Ovary (tissue), 7 donors: ENCODE measurements at regions not wholly inside any gene's neighbourhood (a gene's known extent, or its start where the extent isn't known, plus 50 kb on each side); places are given as distances from the start of the nearest gene placed in this dataset.

ENCODE experiments used
- DNase-seq, 5 donors: peaks; one replicate each; pipeline ENCODE4 v3.0.0-alpha.2; 2019 to 2020
- H3K27ac ChIP-seq, 2 donors: fragments of 200-600 bp; one replicate each; pipeline versions ENCODE4 v1.5.1 to v1.8.0; 2019 to 2022
- H3K27me3 ChIP-seq: fragments of 200-600 bp; one replicate; pipeline ENCODE4 v1.8.0; 2022
- H3K36me3 ChIP-seq: fragments of 200-600 bp; sonication (generic); one replicate; pipeline ENCODE4 v1.5.1; 2019
- H3K4me1 ChIP-seq: one replicate; pipeline ENCODE4 v1.8.1; 2013; ENCODE audit warnings: mild to moderate bottlenecking, moderate library complexity; ENCODE audit not compliant: insufficient read depth
- H3K4me3 ChIP-seq: fragments of 200-600 bp; sonication (generic); one replicate; pipeline ENCODE4 v1.5.1; 2017
- H3K9me3 ChIP-seq, 2 donors: fragments of 200-600 bp in 1 of 2; sonication (generic) in 1 of 2; one replicate each; pipeline versions ENCODE4 v1.5.1 to v1.8.1; 2013 to 2019; ENCODE audit warnings: mild to moderate bottlenecking in 1 of 2, moderate library complexity in 1 of 2
- EP300 ChIP-seq: sonication (generic); formaldehyde crosslinking; IDR thresholded peaks from one replicate; pipeline ENCODE4 v1.6.1; 2017; ENCODE audit warnings: antibody characterized with exemption
- POLR2A ChIP-seq: fragments of 450-650 bp; IDR thresholded peaks from one replicate; pipeline ENCODE4 v1.6.1; 2017; ENCODE audit warnings: antibody characterized with exemption, mild to moderate bottlenecking, moderate library complexity
- WGBS, 3 donors: extraction: QIAGEN DNeasy Blood & Tissue Kit in 1 of 3; methylation state at CpG; one replicate each; pipeline versions ENCODE4 v1.1.5 to v1.1.7; 2013 to 2017; 5-methylcytosine and 5-hydroxymethylcytosine counted together
- intact Hi-C, 4 donors: fragments of 100-400 bp; cut with DNase I; formaldehyde crosslinking; loops; one replicate each; pipeline versions ENCODE4 v1.11.0 to v1.15.1; 2022 to 2023
- TF ChIP-seq, protein P1 (sequence below), 3 donors: fragments of 450-650 bp in 2 of 3; fragments of 200-600 bp in 1 of 3; IDR thresholded peaks; one replicate each; pipeline versions ENCODE4 v1.5.1 to v1.8.0; 2016 to 2022; ENCODE audit warnings: antibody characterized with exemption in 3 of 3, mild to moderate bottlenecking in 1 of 3
- donor health status: DM: no; HTN: no; CAD: no; lungs with moderate emphysema.
- donor health status: DM: no; HTN: no; CAD: no.
- donor health status: Bipolar disorder and iron deficiency.
- donor health status: DM: no; HTN: no; CAD: no.
- donor health status: DM: yes; HTN: yes; CAD: no.

DNA sequence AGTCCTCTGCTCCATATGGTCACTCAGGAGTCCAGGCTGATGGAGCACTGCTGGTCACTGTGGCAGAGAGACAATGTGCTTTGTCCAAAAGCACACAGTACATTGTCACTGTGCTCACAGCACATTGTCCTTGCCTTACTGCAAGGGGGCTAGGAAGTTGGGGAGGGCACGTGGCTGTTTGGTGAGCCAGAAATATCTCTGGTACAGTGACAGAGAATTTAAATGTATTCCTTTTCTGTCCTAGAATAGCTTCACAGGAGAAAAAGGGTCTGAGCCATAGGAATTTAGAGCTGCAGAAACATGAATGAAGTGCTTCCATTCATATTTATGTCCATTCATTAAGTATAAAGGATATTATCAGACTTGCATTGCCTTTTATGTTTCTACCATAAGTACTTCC, 110.8 kb upstream of the TRIM2 start:
- no peaks in the 10 kb centered on the region for H3K4me1 ChIP-seq
- H3K27me3 ChIP-seq, result no peaks in the 10 kb centered on the region
- WGBS, 3 donors, result 35 to 69% (median 58%) methylated on average over 1 of the region's 1 CpG
- H3K27ac ChIP-seq, result no peak overlapping the region
- intact Hi-C loops, result no loop called here
- H3K9me3 ChIP-seq, result no peaks in the 10 kb centered on the region
- H3K4me3 ChIP-seq, result no peak overlapping the region
- H3K36me3 ChIP-seq, result no peaks in the 10 kb centered on the region
- TF ChIP-seq, protein P1, sequence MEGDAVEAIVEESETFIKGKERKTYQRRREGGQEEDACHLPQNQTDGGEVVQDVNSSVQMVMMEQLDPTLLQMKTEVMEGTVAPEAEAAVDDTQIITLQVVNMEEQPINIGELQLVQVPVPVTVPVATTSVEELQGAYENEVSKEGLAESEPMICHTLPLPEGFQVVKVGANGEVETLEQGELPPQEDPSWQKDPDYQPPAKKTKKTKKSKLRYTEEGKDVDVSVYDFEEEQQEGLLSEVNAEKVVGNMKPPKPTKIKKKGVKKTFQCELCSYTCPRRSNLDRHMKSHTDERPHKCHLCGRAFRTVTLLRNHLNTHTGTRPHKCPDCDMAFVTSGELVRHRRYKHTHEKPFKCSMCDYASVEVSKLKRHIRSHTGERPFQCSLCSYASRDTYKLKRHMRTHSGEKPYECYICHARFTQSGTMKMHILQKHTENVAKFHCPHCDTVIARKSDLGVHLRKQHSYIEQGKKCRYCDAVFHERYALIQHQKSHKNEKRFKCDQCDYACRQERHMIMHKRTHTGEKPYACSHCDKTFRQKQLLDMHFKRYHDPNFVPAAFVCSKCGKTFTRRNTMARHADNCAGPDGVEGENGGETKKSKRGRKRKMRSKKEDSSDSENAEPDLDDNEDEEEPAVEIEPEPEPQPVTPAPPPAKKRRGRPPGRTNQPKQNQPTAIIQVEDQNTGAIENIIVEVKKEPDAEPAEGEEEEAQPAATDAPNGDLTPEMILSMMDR (IDR thresholded peaks at IDR 0.05), result no peak
- TF ChIP-seq POLR2A (no peak), EP300 (no peak)
- no peak for DNase-seq

DNA sequence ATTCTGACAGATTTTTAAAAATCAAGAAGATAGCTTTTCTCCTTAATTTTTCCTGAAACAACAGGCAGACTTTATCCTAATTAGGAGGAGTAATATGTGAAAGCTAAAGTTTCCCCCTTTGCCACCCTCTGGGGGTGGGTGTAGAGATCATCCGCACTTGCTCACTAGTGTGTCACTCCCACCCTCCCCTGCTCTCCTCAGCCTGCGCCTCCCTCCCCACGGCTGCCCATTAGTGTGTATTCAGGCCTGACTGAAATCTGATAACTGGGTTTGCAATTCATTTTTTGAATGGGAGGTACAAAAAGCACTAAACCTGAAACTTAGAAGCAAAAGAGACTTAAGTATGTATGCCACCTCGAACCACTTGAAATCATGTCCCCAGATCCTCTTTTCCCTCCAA, 110.4 kb upstream of the TRIM2 start:
- no peak overlapping the region for H3K27ac ChIP-seq

DNA sequence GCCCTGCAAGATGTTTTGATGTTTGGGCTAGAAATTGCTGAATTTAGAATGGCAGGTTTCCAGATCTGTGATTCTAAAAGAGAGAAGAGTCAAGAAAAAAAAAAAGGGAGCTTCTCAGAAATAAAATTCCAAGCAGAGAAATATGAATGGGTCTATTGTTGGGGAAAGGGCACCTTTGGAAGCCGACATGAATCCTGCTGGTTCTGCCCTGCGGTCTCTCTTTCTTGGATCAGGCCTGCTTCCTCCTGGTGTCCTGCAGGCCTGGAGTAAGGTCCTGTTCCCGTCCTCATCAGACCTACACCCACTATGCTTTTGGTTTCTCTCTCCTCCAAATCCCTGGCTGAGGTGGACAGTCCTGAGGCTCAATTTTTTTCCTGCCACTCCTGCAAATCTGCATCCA, 109.8 kb upstream of the TRIM2 start:
- H3K27me3 ChIP-seq, result no peaks in the 10 kb centered on the region
- TF ChIP-seq, protein P1 (IDR thresholded peaks at IDR 0.05), result no peak
- TF ChIP-seq POLR2A, result no peak
- no peak for TF ChIP-seq EP300
- H3K36me3 ChIP-seq, result no peaks in the 10 kb centered on the region
- H3K27ac ChIP-seq, result no peak overlapping the region
- intact Hi-C loops, result no loop called here
- WGBS, 3 donors, result 86 to 91% (median 89%) methylated on average over 3 of the region's 3 CpGs
- H3K4me1 ChIP-seq, result no peaks in the 10 kb centered on the region
- H3K9me3 ChIP-seq, result no peaks in the 10 kb centered on the region
- DNase-seq, result no peak
- H3K4me3 ChIP-seq, result no peak overlapping the region

More for the DNA sequence above, 110.4 kb upstream of the TRIM2 start:
- H3K27me3 ChIP-seq, result no peaks in the 10 kb centered on the region
- intact Hi-C loops, result no loop called here
- H3K9me3 ChIP-seq, result no peaks in the 10 kb centered on the region
- H3K36me3 ChIP-seq, result no peaks in the 10 kb centered on the region
- H3K4me1 ChIP-seq, result no peaks in the 10 kb centered on the region
- no peak for DNase-seq
- TF ChIP-seq, protein P1 (IDR thresholded peaks at IDR 0.05), result no peak
- TF ChIP-seq EP300, result no peak
- no peak for TF ChIP-seq POLR2A
- 41 to 63% (median 44%) methylated on average over 4 of the region's 4 CpGs for WGBS, 3 donors
- H3K4me3 ChIP-seq, result no peak overlapping the region

GRCh38 chr4:153095448-153096204, 108.6 kb upstream of the TRIM2 start:
- no peak for DNase-seq
- Histone ChIP-seq H3K4me3 (no peak overlapping the region), H3K27me3 (no peaks in the 10 kb centered on the region), H3K4me1 (no peaks in the 10 kb centered on the region), H3K27ac (no peak overlapping the region), H3K36me3 (no peaks in the 10 kb centered on the region), H3K9me3 (no peaks in the 10 kb centered on the region)
- TF ChIP-seq, protein P1 (IDR thresholded peaks at IDR 0.05), result no peak
- TF ChIP-seq EP300 (no peak), POLR2A (no peak)
- intact Hi-C loops, result no loop called here
- WGBS, 3 donors, result 85 to 93% (median 86%) methylated on average over 13 to 14 of the region's 14 CpGs
